CD4-positive, alpha-beta T cell (primary cell): ENCODE measurements at regions not wholly inside any gene's neighbourhood (a gene's known extent, or its start where the extent isn't known, plus 50 kb on each side); places are given as distances from the start of the nearest gene placed in this dataset.
"Not testable (repeated sequence)": the region's sequence is repeated elsewhere in the genome, so short reads cannot be mapped to it uniquely, and the experiment has no call there.

ENCODE experiments used
- ATAC-seq: fragments of 200-7000 bp; cut with Tn5 transposase; one replicate; pipeline ENCODE4 v1.10.0; 2022; ENCODE audit warnings: mild to moderate bottlenecking; ENCODE audit not compliant: poor library complexity
- CTCF ChIA-PET: fragments of 350-600 bp; sonication (Branson Sonifier 250); formaldehyde crosslinking; loops from one replicate; lab custom pipeline; 2021; ENCODE audit warnings: antibody characterized with exemption, inconsistent platforms; lab: Charles Lee
- POLR2A ChIA-PET: fragments of 350-600 bp; sonication (Branson Sonifier 250); formaldehyde crosslinking; loops from one replicate; lab custom pipeline; 2021; ENCODE audit warnings: antibody characterized with exemption, inconsistent platforms; lab: Charles Lee
- DNase-seq, 14 experiments: peaks; one replicate each; pipeline ENCODE4 v3.0.0-alpha.2; 2013 to 2020; ENCODE audit warnings: mixed read lengths in 2 of 14
- H3K27ac ChIP-seq, 2 donors: one replicate each; pipeline versions ENCODE4 v1.5.1 to v1.7.0; 2013; ENCODE audit warnings: low read length in 2 of 2, low read depth in 1 of 2, mild to moderate bottlenecking in 1 of 2
- H3K27me3 ChIP-seq, 2 experiments: 1 replicate in 1 of 2; 2 replicates in 1 of 2; pipeline versions ENCODE4 v1.6.1 to v1.7.0; 2013; ENCODE audit warnings: low read length in 2 of 2, control low read depth in 1 of 2, mild to moderate bottlenecking in 1 of 2, moderate library complexity in 1 of 2; ENCODE audit not compliant: insufficient read depth in 2 of 2, control insufficient read depth in 1 of 2
- H3K36me3 ChIP-seq: one replicate; pipeline ENCODE4 v1.6.1; 2013; ENCODE audit warnings: low read length, control low read depth; ENCODE audit not compliant: insufficient read depth
- H3K4me1 ChIP-seq: one replicate; pipeline ENCODE4 v1.6.1; 2013; ENCODE audit warnings: low read length, control low read depth; ENCODE audit not compliant: insufficient read depth
- H3K4me3 ChIP-seq: one replicate; pipeline ENCODE4 v1.5.1; 2013; ENCODE audit warnings: mild to moderate bottlenecking, low read length, moderate library complexity
- H3K9me3 ChIP-seq, 2 experiments: 1 replicate in 1 of 2; 2 replicates in 1 of 2; pipeline versions ENCODE4 v1.6.1 to v1.7.0; 2013; ENCODE audit warnings: low read length in 2 of 2, mild to moderate bottlenecking in 2 of 2, control low read depth in 1 of 2, moderate library complexity in 1 of 2; ENCODE audit not compliant: control insufficient read depth in 1 of 2, insufficient read depth in 1 of 2
- H3K27ac Mint-ChIP-seq: one replicate; pipeline ENCODE4 v1.8.0; 2020; ENCODE audit warnings: mixed read lengths
- H3K27me3 Mint-ChIP-seq: one replicate; pipeline ENCODE4 v1.8.0; 2021; ENCODE audit warnings: mixed read lengths
- H3K36me3 Mint-ChIP-seq: one replicate; pipeline ENCODE4 v1.8.0; 2021; ENCODE audit warnings: low read depth, mixed read lengths
- H3K4me1 Mint-ChIP-seq: one replicate; pipeline ENCODE4 v1.8.0; 2021; ENCODE audit warnings: low read depth, mixed read lengths
- H3K4me3 Mint-ChIP-seq: one replicate; pipeline ENCODE4 v1.8.0; 2020; ENCODE audit warnings: mild to moderate bottlenecking, mixed read lengths
- H3K9me3 Mint-ChIP-seq: one replicate; pipeline ENCODE4 v1.8.0; 2020; ENCODE audit warnings: mixed read lengths
- intact Hi-C, 2 experiments: fragments of 100-400 bp; cut with DNase I in 1 of 2; cut with micrococcal nuclease in 1 of 2; formaldehyde crosslinking; loops; one replicate each; pipeline versions ENCODE4 v1.15.1 to v1.9.0; 2023 to 2025; cut with DNase I, micrococcal nuclease
- TF ChIP-seq, protein P1 (sequence below): fragments of 200-600 bp; IDR thresholded peaks from one replicate; pipeline ENCODE4 v1.8.0; 2022; ENCODE audit warnings: antibody characterized with exemption, mild to moderate bottlenecking

- H3K9me3 Mint-ChIP-seq, H3K36me3 ChIP-seq, ATAC-seq, CTCF ChIA-PET, intact Hi-C loops, H3K36me3 Mint-ChIP-seq, H3K27ac Mint-ChIP-seq, POLR2A ChIA-PET, H3K27ac ChIP-seq, H3K4me3 Mint-ChIP-seq, H3K4me3 ChIP-seq: not testable (repeated sequence)
- H3K4me1 Mint-ChIP-seq: peaks cover 16% of the 10 kb centered on the region
- H3K27me3 Mint-ChIP-seq: peaks cover 96% of the 10 kb centered on the region
- Histone ChIP-seq H3K4me1 (peaks cover 16% of the 10 kb centered on the region), H3K27me3 (peaks cover 40 to 44% of the 10 kb centered on the region in 2 experiments), H3K9me3 (peaks cover 0 to 20% of the 10 kb centered on the region in 2 experiments)
- peak in 1 of 14 experiments; percentile 16 for DNase-seq
These were observed 64.8 kb downstream of the SMUG1 start for GRCh38 chr12:54123981-54124380.

GRCh38 chr12:54125708-54126028, 63.1 kb downstream of the SMUG1 start:
- intact Hi-C loops, H3K36me3 ChIP-seq, H3K36me3 Mint-ChIP-seq, DNase-seq, H3K9me3 Mint-ChIP-seq, H3K27ac ChIP-seq, H3K27ac Mint-ChIP-seq, POLR2A ChIA-PET, ATAC-seq, CTCF ChIA-PET: not testable (repeated sequence)
- Histone ChIP-seq H3K4me1 (peaks cover 16% of the 10 kb centered on the region), H3K4me3 (peak overlapping the region; percentile 22), H3K9me3 (peaks cover 0 to 20% of the 10 kb centered on the region in 2 experiments), H3K27me3 (peaks cover 42 to 47% of the 10 kb centered on the region in 2 experiments)
- Mint-ChIP-seq H3K4me1 (peaks cover 16% of the 10 kb centered on the region), H3K4me3 (peak overlapping the region; percentile 36), H3K27me3 (peaks cover 91% of the 10 kb centered on the region)

- CTCF ChIA-PET: no interaction called here
- H3K27ac Mint-ChIP-seq: no peak overlapping the region
- H3K27me3 ChIP-seq: peaks cover 42 to 47% of the 10 kb centered on the region in 2 experiments
These were observed 62.6 kb downstream of the SMUG1 start for GRCh38 chr12:54126029-54126695.

More at GRCh38 chr12:54126029-54126695, 62.6 kb downstream of the SMUG1 start:
- peak in 1 of 14 experiments; percentile 3 for DNase-seq
- H3K9me3 ChIP-seq: peaks cover 0 to 20% of the 10 kb centered on the region in 2 experiments
- H3K9me3 Mint-ChIP-seq: no peaks in the 10 kb centered on the region
- H3K4me3 ChIP-seq: peak overlapping the region; percentile 22
- peaks cover 16% of the 10 kb centered on the region for H3K4me1 Mint-ChIP-seq
- peak overlapping the region; percentile 14 for H3K4me3 Mint-ChIP-seq
- H3K36me3 ChIP-seq: no peaks in the 10 kb centered on the region
- TF ChIP-seq, protein P1, sequence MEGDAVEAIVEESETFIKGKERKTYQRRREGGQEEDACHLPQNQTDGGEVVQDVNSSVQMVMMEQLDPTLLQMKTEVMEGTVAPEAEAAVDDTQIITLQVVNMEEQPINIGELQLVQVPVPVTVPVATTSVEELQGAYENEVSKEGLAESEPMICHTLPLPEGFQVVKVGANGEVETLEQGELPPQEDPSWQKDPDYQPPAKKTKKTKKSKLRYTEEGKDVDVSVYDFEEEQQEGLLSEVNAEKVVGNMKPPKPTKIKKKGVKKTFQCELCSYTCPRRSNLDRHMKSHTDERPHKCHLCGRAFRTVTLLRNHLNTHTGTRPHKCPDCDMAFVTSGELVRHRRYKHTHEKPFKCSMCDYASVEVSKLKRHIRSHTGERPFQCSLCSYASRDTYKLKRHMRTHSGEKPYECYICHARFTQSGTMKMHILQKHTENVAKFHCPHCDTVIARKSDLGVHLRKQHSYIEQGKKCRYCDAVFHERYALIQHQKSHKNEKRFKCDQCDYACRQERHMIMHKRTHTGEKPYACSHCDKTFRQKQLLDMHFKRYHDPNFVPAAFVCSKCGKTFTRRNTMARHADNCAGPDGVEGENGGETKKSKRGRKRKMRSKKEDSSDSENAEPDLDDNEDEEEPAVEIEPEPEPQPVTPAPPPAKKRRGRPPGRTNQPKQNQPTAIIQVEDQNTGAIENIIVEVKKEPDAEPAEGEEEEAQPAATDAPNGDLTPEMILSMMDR: no peak
- H3K4me1 ChIP-seq: peaks cover 16% of the 10 kb centered on the region
- H3K27me3 Mint-ChIP-seq: peaks cover 91% of the 10 kb centered on the region
- ATAC-seq: no peak
- POLR2A ChIA-PET: no interaction called here
- no peaks in the 10 kb centered on the region for H3K36me3 Mint-ChIP-seq
- H3K27ac ChIP-seq: no peak overlapping the region
- intact Hi-C loops: no loop called here
